ENCODE measurements at regions not wholly inside any gene's neighbourhood (a gene's known extent, or its start where the extent isn't known, plus 50 kb on each side); places are given as distances from the start of the nearest gene placed in this dataset.

GRCh38 chr4:131584587-131584986, 1564.5 kb upstream of the PCDH10 start:
- TF ChIP-seq CTCF (IDR thresholded peaks at IDR 0.05) (no peak), POLR2A (IDR thresholded peaks at IDR 0.05) (no peak)
